MM.1S (cell line): ENCODE measurements at regions not wholly inside any gene's neighbourhood (a gene's known extent, or its start where the extent isn't known, plus 50 kb on each side); places are given as distances from the start of the nearest gene placed in this dataset.

ENCODE experiments used
- DNase-seq: peaks from one replicate; pipeline ENCODE4 v3.0.0-alpha.2; 2015
- H2AFZ ChIP-seq: fragments of 300-600 bp; sonication (generic); 2 replicates; pipeline ENCODE4 v1.6.0; 2016; ENCODE audit warnings: antibody characterized with exemption, low read length
- H3F3A ChIP-seq: fragments of 300-600 bp; sonication (generic); 2 replicates; pipeline ENCODE4 v1.6.1; 2016; ENCODE audit warnings: mild to moderate bottlenecking, antibody characterized with exemption, low read length, moderate library complexity, mixed read lengths; ENCODE audit not compliant: insufficient read depth
- H3K27ac ChIP-seq: fragments of 300-600 bp; sonication (generic); 2 replicates; pipeline ENCODE4 v1.5.1; 2016; ENCODE audit warnings: mild to moderate bottlenecking, low read length
- H3K27me3 ChIP-seq: fragments of 300-600 bp; sonication (generic); replicated peaks from 2 replicates; pipeline ENCODE4 v1.6.0; 2016; ENCODE audit warnings: low read length; ENCODE audit not compliant: insufficient read depth
- H3K36me3 ChIP-seq: fragments of 300-600 bp; sonication (generic); replicated peaks from 2 replicates; pipeline ENCODE4 v1.6.1; 2016; ENCODE audit warnings: mild to moderate bottlenecking, low read length, mixed read lengths; ENCODE audit not compliant: insufficient read depth
- H3K4me1 ChIP-seq: fragments of 300-600 bp; sonication (generic); 2 replicates; pipeline ENCODE4 v1.6.1; 2016; ENCODE audit warnings: low read length, mixed read lengths
- H3K4me2 ChIP-seq: fragments of 300-600 bp; sonication (generic); 2 replicates; pipeline ENCODE4 v1.6.0; 2016; ENCODE audit warnings: low read depth, low read length
- H3K4me3 ChIP-seq: fragments of 300-600 bp; sonication (generic); 2 replicates; pipeline ENCODE4 v1.5.1; 2016; ENCODE audit warnings: low read length, mixed read lengths
- H3K79me2 ChIP-seq: fragments of 300-600 bp; sonication (generic); 2 replicates; pipeline ENCODE4 v1.6.1; 2016; ENCODE audit warnings: mixed run types, low read length, mixed read lengths
- H3K9ac ChIP-seq: fragments of 300-600 bp; sonication (generic); 2 replicates; pipeline ENCODE4 v1.6.1; 2016; ENCODE audit warnings: low read length, mixed read lengths
- H3K9me2 ChIP-seq: fragments of 300-600 bp; sonication (generic); replicated peaks from 2 replicates; pipeline ENCODE4 v1.6.1; 2016; ENCODE audit warnings: mild to moderate bottlenecking, low read length, mixed read lengths; ENCODE audit not compliant: insufficient read depth
- H3K9me3 ChIP-seq: fragments of 300-600 bp; sonication (generic); replicated peaks from 2 replicates; pipeline ENCODE4 v1.6.1; 2016; ENCODE audit warnings: mild to moderate bottlenecking, low read length, mixed read lengths; ENCODE audit not compliant: insufficient read depth
- H4K20me1 ChIP-seq: fragments of 300-600 bp; sonication (generic); 2 replicates; pipeline ENCODE4 v1.6.1; 2016; ENCODE audit warnings: mild to moderate bottlenecking, low read length, moderate library complexity, mixed read lengths; ENCODE audit not compliant: insufficient read depth
- CTCF ChIP-seq: fragments of 300-600 bp; sonication (generic); IDR thresholded peaks from 2 replicates; pipeline ENCODE4 v1.5.1; 2016; ENCODE audit warnings: antibody characterized with exemption, low read length, mixed read lengths
- EZH2 ChIP-seq: fragments of 300-600 bp; sonication (generic); optimal IDR thresholded peaks from 2 replicates; pipeline ENCODE3; 2017; ENCODE audit warnings: low read depth, mild to moderate bottlenecking, antibody characterized with exemption, low read length, mixed read lengths
- EZH2phosphoT487 ChIP-seq: fragments of 300-600 bp; sonication (generic); IDR thresholded peaks from 2 replicates; pipeline ENCODE4 v1.6.1; 2018; ENCODE audit warnings: antibody characterized with exemption, low read length

GRCh38 chr5:120103495-120103894, 360.6 kb upstream of the PRR16 start:
- no peaks in the 10 kb centered on the region for H3F3A ChIP-seq
- H3K27ac ChIP-seq: no peak overlapping the region
- H3K4me3 ChIP-seq: peak overlapping the region; percentile 33; the same call in 1 of the 2 replicates
- H3K4me2 ChIP-seq: peak overlapping the region; percentile 53
- DNase-seq: peak; percentile 12
- peak overlapping the region; percentile 32; the same call in 1 of the 2 replicates for H2AFZ ChIP-seq
- H3K36me3 ChIP-seq: no peaks in the 10 kb centered on the region
- no peaks in the 10 kb centered on the region for H4K20me1 ChIP-seq
- TF ChIP-seq CTCF (no peak), EZH2 (no peak), EZH2phosphoT487 (no peak)
- H3K79me2 ChIP-seq: no peaks in the 10 kb centered on the region
- no peaks in the 10 kb centered on the region for H3K27me3 ChIP-seq
- H3K9me2 ChIP-seq: no peaks in the 10 kb centered on the region
- H3K9me3 ChIP-seq: no peaks in the 10 kb centered on the region
- peak overlapping the region; percentile 19; the same call in 1 of the 2 replicates for H3K9ac ChIP-seq
- H3K4me1 ChIP-seq: no peaks in the 10 kb centered on the region

GRCh38 chr5:120106912-120107525, 357.1 kb upstream of the PRR16 start:
- Histone ChIP-seq H3K4me1 (no peaks in the 10 kb centered on the region), H3F3A (no peaks in the 10 kb centered on the region), H4K20me1 (no peaks in the 10 kb centered on the region), H3K9me2 (no peaks in the 10 kb centered on the region), H3K4me3 (no peak overlapping the region), H3K27me3 (no peaks in the 10 kb centered on the region), H2AFZ (no peak overlapping the region), H3K9me3 (no peaks in the 10 kb centered on the region), H3K4me2 (no peak overlapping the region), H3K79me2 (no peaks in the 10 kb centered on the region), H3K9ac (no peak overlapping the region), H3K27ac (no peak overlapping the region), H3K36me3 (no peaks in the 10 kb centered on the region)
- no peak for DNase-seq
- TF ChIP-seq EZH2phosphoT487 (no peak), EZH2 (no peak), CTCF (no peak)

- no peaks in the 10 kb centered on the region for H3K9me2 ChIP-seq
- H4K20me1 ChIP-seq: no peaks in the 10 kb centered on the region
- TF ChIP-seq CTCF (no peak), EZH2phosphoT487 (no peak), EZH2 (no peak)
- no peaks in the 10 kb centered on the region for H3K27me3 ChIP-seq
- H3K27ac ChIP-seq: no peak overlapping the region
- DNase-seq: no peak
- H3K36me3 ChIP-seq: no peaks in the 10 kb centered on the region
- H3K4me2 ChIP-seq: no peak overlapping the region
- H3K4me1 ChIP-seq: no peaks in the 10 kb centered on the region
- H3F3A ChIP-seq: no peaks in the 10 kb centered on the region
- H2AFZ ChIP-seq: no peak overlapping the region
- no peak overlapping the region for H3K4me3 ChIP-seq
- H3K79me2 ChIP-seq: no peaks in the 10 kb centered on the region
- H3K9ac ChIP-seq: no peak overlapping the region
- no peaks in the 10 kb centered on the region for H3K9me3 ChIP-seq
Measured at GRCh38 chr5:120108586-120109248, 355.4 kb upstream of the PRR16 start.
